ENCODE measurements at regions not wholly inside any gene's neighbourhood (a gene's known extent, or its start where the extent isn't known, plus 50 kb on each side); places are given as distances from the start of the nearest gene placed in this dataset.
A peak's percentile ranks its signal among the peaks of the same experiment; 100 is the strongest.

GRCh38 chr12:20189767-20190166, 178.6 kb upstream of the PDE3A start:
- H3K4me3 Mint-ChIP-seq (ENCODE audit: unreplicated experiment), result no peak overlapping the region
- H3K27me3 Mint-ChIP-seq (ENCODE audit: low read depth), result no peaks in the 10 kb centered on the region
- no peak for DNase-seq (ENCODE audit: low spot score)
- TF ChIP-seq CTCF (IDR thresholded peaks at IDR 0.05), result no peak
- H3K27ac Mint-ChIP-seq (ENCODE audit: unreplicated experiment), result no peak overlapping the region
- H3K36me3 Mint-ChIP-seq (ENCODE audit: low read depth), result no peaks in the 10 kb centered on the region
- no peaks in the 10 kb centered on the region for H3K9me3 Mint-ChIP-seq (ENCODE audit: low read depth)
- no peaks in the 10 kb centered on the region for H3K4me1 Mint-ChIP-seq (ENCODE audit: low read depth)

GRCh38 chr12:20194171-20194570, 174.2 kb upstream of the PDE3A start:
- H3K4me3 Mint-ChIP-seq (ENCODE audit: unreplicated experiment), result no peak overlapping the region
- H3K9me3 Mint-ChIP-seq (ENCODE audit: low read depth), result peaks cover 9% of the 10 kb centered on the region
- peaks cover 2% of the 10 kb centered on the region for H3K36me3 Mint-ChIP-seq (ENCODE audit: low read depth)
- H3K27me3 Mint-ChIP-seq (ENCODE audit: low read depth), result no peaks in the 10 kb centered on the region
- H3K27ac Mint-ChIP-seq (ENCODE audit: unreplicated experiment), result no peak overlapping the region
- no peak for DNase-seq (ENCODE audit: low spot score)
- peaks cover 5% of the 10 kb centered on the region for H3K4me1 Mint-ChIP-seq (ENCODE audit: low read depth)
- TF ChIP-seq CTCF (IDR thresholded peaks at IDR 0.05), result peak; percentile 61

- Mint-ChIP-seq H3K4me1 (ENCODE audit: low read depth) (peaks cover 5% of the 10 kb centered on the region), H3K36me3 (ENCODE audit: low read depth) (peaks cover 2% of the 10 kb centered on the region), H3K4me3 (ENCODE audit: unreplicated experiment) (no peak overlapping the region), H3K9me3 (ENCODE audit: low read depth) (peaks cover 13% of the 10 kb centered on the region), H3K27ac (ENCODE audit: unreplicated experiment) (no peak overlapping the region), H3K27me3 (ENCODE audit: low read depth) (no peaks in the 10 kb centered on the region)
- DNase-seq (ENCODE audit: low spot score), result no peak
- TF ChIP-seq CTCF (IDR thresholded peaks at IDR 0.05), result no peak
These were observed 171.6 kb upstream of the PDE3A start for GRCh38 chr12:20196767-20197166.

GRCh38 chr12:20197411-20197810, 170.9 kb upstream of the PDE3A start:
- Mint-ChIP-seq H3K27ac (ENCODE audit: unreplicated experiment) (no peak overlapping the region), H3K27me3 (ENCODE audit: low read depth) (no peaks in the 10 kb centered on the region), H3K4me3 (ENCODE audit: unreplicated experiment) (no peak overlapping the region), H3K36me3 (ENCODE audit: low read depth) (peaks cover 2% of the 10 kb centered on the region), H3K4me1 (ENCODE audit: low read depth) (peaks cover 5% of the 10 kb centered on the region), H3K9me3 (ENCODE audit: low read depth) (peaks cover 13% of the 10 kb centered on the region)
- no peak for TF ChIP-seq CTCF (IDR thresholded peaks at IDR 0.05)
- DNase-seq (ENCODE audit: low spot score), result no peak

GRCh38 chr12:20199780-20200179, 168.6 kb upstream of the PDE3A start:
- TF ChIP-seq CTCF (IDR thresholded peaks at IDR 0.05), result no peak
- Mint-ChIP-seq H3K27ac (ENCODE audit: unreplicated experiment) (no peak overlapping the region), H3K36me3 (ENCODE audit: low read depth) (peaks cover 2% of the 10 kb centered on the region)

More at GRCh38 chr12:20199780-20200179, 168.6 kb upstream of the PDE3A start:
- H3K27me3 Mint-ChIP-seq (ENCODE audit: low read depth), result no peaks in the 10 kb centered on the region
- H3K9me3 Mint-ChIP-seq (ENCODE audit: low read depth), result peaks cover 13% of the 10 kb centered on the region
- DNase-seq (ENCODE audit: low spot score), result no peak
- peaks cover 5% of the 10 kb centered on the region for H3K4me1 Mint-ChIP-seq (ENCODE audit: low read depth)
- no peak overlapping the region for H3K4me3 Mint-ChIP-seq (ENCODE audit: unreplicated experiment)

Measured in chondrocyte (in vitro differentiated cells).